Skeletal muscle tissue (tissue), 3 donors: ENCODE measurements at regions not wholly inside any gene's neighbourhood (a gene's known extent, or its start where the extent isn't known, plus 50 kb on each side); places are given as distances from the start of the nearest gene placed in this dataset.
"Not testable (repeated sequence)": the region's sequence is repeated elsewhere in the genome, so short reads cannot be mapped to it uniquely, and the experiment has no call there.

Experiments
- H3K27ac ChIP-seq: one replicate; pipeline ENCODE4 v1.7.0; 2013; ENCODE audit warnings: mild to moderate bottlenecking, low read depth, low read length, inconsistent platforms
- H3K27me3 ChIP-seq, 3 donors: one replicate each; pipeline ENCODE4 v1.7.0; 2013; ENCODE audit warnings: low read length in 3 of 3; ENCODE audit not compliant: control insufficient read depth in 3 of 3, insufficient read depth in 3 of 3
- H3K36me3 ChIP-seq, 3 donors: one replicate each; pipeline ENCODE4 v1.7.0; 2013; ENCODE audit warnings: low read length in 3 of 3; ENCODE audit not compliant: control insufficient read depth in 3 of 3, insufficient read depth in 3 of 3
- H3K4me1 ChIP-seq, 3 donors: one replicate each; pipeline ENCODE4 v1.7.0; 2013; ENCODE audit warnings: low read length in 3 of 3, mild to moderate bottlenecking in 3 of 3; ENCODE audit not compliant: control insufficient read depth in 3 of 3, insufficient read depth in 3 of 3
- H3K4me3 ChIP-seq, 3 donors: one replicate each; pipeline ENCODE4 v1.7.0; 2013; ENCODE audit warnings: low read length in 3 of 3
- H3K9ac ChIP-seq, 3 donors: one replicate each; pipeline ENCODE4 v1.7.0; 2013; ENCODE audit warnings: low read length in 3 of 3, mild to moderate bottlenecking in 3 of 3, moderate library complexity in 2 of 3, low read depth in 1 of 3
- H3K9me3 ChIP-seq, 3 donors: one replicate each; pipeline ENCODE4 v1.7.0; 2013; ENCODE audit warnings: low read length in 3 of 3; ENCODE audit not compliant: control insufficient read depth in 3 of 3
- donor health status: Osteomylitis.

DNA sequence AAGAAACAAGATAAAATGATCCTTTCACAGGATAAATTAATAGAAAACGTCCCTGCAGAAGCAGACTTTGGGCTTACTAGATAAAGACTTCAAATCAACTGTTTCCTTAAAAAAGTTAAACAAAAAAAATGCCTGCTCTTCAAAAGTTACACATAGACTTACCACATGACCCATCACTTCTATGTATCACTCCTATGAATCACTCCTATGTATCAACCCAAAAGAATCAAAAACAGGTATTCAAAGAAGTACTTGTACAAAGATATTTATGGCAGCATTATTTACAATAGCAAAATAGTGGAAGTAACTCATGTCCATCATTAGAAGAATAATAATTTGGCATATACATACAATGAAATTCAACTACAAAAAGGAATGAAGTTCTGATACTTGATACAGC lies 56.3 kb upstream of the PRDM9 start:
- Histone ChIP-seq H3K4me3 (no peak overlapping the region), H3K4me1 (no peaks in the 10 kb centered on the region), H3K9me3 (no peaks in the 10 kb centered on the region), H3K36me3 (no peaks in the 10 kb centered on the region), H3K27me3 (no peaks in the 10 kb centered on the region), H3K27ac (no peak overlapping the region), H3K9ac (no peak overlapping the region)

DNA sequence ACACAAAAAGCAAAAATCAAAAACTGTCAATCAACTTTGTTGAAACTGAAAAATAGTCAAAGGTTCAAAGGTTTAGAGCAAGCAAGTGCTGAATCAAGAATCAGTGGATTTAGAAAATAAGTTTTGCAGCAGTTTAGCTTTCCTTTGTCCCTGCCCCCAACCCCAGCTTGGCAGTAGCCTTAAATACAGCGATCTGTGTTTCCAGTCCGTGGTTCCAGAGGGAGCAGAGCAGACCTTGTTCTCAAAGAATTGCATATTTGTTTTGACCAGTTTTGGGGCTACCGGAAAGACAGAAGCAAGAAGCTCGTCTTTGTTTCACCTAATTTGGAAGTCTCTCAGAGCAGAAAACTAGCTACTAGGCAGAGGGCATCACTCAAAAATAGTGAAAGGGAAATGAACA lies 57.2 kb upstream of the PRDM9 start:
- Histone ChIP-seq H3K4me3 (no peak overlapping the region), H3K4me1 (no peaks in the 10 kb centered on the region), H3K27me3 (no peaks in the 10 kb centered on the region), H3K9ac (no peak overlapping the region), H3K36me3 (no peaks in the 10 kb centered on the region), H3K9me3 (no peaks in the 10 kb centered on the region), H3K27ac (no peak overlapping the region)

DNA sequence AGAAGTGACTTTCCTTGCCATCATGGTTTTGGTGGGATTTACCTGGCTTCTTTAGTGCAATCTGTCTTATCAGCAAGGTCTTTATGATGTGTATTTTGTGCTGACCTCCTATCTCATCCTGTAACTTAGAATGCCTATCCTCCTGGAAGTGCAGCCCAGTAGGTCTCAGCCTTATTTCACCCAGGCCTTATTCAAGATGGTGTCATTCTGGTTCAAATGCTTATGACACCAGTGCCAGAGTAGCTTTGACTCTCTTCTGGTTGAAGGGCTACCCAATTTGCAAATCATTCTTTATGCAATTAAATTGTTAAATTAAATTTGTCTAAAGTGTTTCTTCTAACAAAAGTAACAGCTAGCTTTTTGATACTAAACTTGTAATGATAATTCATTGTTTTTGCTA lies 58.8 kb upstream of the PRDM9 start:
- Histone ChIP-seq H3K27ac (no peak overlapping the region), H3K9ac (no peak overlapping the region), H3K36me3 (no peaks in the 10 kb centered on the region), H3K27me3 (no peaks in the 10 kb centered on the region), H3K9me3 (no peaks in the 10 kb centered on the region), H3K4me1 (no peaks in the 10 kb centered on the region), H3K4me3 (no peak overlapping the region)

DNA sequence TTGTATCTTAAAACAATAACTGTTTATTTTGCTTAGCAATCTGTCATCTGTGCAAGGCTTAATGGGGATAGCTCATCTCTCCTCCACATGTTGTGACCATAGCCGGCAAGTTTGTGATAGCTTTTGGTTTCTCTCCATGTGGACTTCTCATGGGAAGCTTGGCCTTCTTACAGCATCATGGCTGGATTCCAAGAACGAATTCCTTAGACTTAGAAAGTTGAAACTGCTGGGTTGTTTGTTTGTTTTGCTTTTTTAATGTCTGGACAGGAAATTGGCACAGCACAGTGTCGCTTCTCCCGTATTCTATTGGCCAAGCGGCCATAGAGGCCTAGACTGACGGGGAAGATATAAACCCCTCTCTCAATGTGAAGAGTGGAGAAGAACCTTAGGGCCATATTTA lies 61.0 kb upstream of the PRDM9 start:
- Histone ChIP-seq H3K36me3 (no peaks in the 10 kb centered on the region), H3K4me1 (no peaks in the 10 kb centered on the region), H3K9me3 (no peaks in the 10 kb centered on the region), H3K27ac (no peak overlapping the region), H3K27me3 (no peaks in the 10 kb centered on the region), H3K9ac (no peak overlapping the region), H3K4me3 (no peak overlapping the region)

DNA sequence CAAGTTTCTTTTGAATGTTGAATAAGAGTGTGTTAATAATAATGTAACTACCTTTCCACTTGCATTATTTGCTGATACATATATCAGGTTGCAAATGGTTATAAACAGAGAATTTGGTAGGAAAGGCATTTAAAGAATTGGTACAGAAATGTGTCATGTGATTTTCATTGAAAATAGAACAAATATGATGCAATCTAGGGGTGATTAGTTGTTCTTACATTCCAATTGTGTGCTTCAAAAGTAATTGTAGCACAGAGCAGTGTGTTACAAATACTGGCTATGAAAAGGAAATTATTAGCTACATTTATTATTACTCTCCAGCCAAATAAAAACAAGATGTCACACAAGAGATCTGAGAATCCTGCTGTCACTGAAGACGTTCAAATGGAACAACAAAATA lies 61.8 kb upstream of the PRDM9 start:
- Histone ChIP-seq H3K4me3 (no peak overlapping the region), H3K4me1 (no peaks in the 10 kb centered on the region)

DNA sequence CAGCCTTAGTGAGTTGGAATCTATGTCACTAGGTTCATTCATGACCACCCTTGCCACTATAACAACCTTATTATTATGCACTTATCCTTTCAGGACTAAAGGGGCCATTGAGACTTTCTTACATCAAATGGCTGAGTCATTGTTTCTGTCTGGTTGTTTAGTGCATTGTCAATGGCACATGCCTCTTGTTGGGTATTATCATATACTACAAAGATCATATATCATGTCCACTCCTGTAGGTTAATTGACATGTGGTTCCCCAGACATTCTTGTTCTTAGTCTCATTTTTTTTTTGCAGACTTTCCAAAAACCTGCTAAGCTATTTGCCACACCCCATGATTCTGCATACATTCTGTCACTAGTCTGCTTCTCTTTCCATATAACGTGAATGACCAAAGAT lies 66.7 kb upstream of the PRDM9 start:
- Histone ChIP-seq H3K36me3 (no peaks in the 10 kb centered on the region), H3K27ac (no peak overlapping the region), H3K27me3 (no peaks in the 10 kb centered on the region), H3K9me3 (no peaks in the 10 kb centered on the region), H3K4me1 (no peaks in the 10 kb centered on the region), H3K4me3 (no peak overlapping the region), H3K9ac (no peak overlapping the region)

More for the DNA sequence above, 61.8 kb upstream of the PRDM9 start:
- Histone ChIP-seq H3K9me3 (no peaks in the 10 kb centered on the region), H3K36me3 (no peaks in the 10 kb centered on the region), H3K9ac (no peak overlapping the region), H3K27me3 (no peaks in the 10 kb centered on the region), H3K27ac (no peak overlapping the region)

DNA sequence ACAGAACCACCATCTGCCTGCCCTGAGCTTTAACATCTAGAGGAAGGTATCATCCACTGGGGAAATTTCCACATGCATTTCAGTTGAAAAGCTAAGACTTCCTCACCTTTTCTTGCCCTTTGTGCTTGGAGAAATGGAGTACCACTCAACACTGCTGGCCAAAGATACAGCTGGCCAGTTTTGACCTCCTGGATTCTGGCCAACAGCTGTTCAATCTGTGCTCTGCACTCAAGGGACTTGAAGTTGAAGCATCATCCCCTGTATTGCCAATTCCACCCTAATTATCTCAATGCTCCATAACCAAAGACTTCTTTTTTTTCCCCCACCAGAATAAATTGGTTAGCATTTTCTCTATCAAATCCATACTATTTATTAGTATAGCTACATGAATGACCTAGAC lies 70.4 kb upstream of the PRDM9 start:
- Histone ChIP-seq H3K4me1 (no peaks in the 10 kb centered on the region), H3K9ac (no peak overlapping the region), H3K36me3 (no peaks in the 10 kb centered on the region), H3K27me3 (no peaks in the 10 kb centered on the region), H3K9me3 (peaks cover 0 to 2% (median 0%) of the 10 kb centered on the region in 3 donors), H3K4me3 (no peak overlapping the region), H3K27ac (no peak overlapping the region)

DNA sequence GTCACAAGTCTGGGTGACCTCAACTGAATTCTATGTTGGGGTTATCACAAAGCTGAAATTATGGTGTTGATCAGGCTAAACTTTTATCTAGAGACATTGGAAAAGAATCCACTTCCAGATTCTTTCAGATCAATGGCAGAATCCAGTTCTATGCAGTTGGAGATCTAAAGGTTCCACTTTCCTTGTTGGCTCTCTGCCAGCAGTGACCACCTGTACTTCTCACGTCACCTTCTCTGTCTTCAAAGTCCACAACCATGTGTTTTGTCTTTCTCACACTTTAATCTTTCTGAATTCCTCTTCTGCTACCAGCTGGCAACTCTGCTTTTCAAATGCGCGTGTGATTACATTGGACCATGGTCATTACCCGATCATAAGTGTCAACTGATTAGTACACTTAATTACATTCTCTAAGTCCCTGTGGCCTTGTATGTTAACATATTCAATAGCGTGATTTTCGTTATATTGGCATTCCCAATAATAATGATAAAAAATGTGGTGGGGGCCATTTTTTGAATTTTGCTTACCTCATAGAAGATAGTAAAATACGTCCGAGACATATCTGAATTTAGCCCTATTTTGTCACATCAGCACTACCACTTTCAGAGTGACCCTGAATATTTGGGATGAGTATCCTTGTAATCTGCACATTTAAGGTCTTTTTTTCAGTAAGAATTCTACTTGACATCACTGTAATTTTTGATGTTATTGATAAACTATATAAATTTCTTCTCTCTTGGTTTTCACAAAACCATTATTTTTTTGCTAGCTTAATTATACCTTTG lies 73.7 kb upstream of the PRDM9 start:
- Histone ChIP-seq H3K9me3 (peaks cover 0 to 2% (median 0%) of the 10 kb centered on the region in 3 donors), H3K27ac (no peak overlapping the region), H3K27me3 (no peaks in the 10 kb centered on the region), H3K36me3 (no peaks in the 10 kb centered on the region), H3K9ac (no peak overlapping the region), H3K4me1 (no peaks in the 10 kb centered on the region), H3K4me3 (no peak overlapping the region)

DNA sequence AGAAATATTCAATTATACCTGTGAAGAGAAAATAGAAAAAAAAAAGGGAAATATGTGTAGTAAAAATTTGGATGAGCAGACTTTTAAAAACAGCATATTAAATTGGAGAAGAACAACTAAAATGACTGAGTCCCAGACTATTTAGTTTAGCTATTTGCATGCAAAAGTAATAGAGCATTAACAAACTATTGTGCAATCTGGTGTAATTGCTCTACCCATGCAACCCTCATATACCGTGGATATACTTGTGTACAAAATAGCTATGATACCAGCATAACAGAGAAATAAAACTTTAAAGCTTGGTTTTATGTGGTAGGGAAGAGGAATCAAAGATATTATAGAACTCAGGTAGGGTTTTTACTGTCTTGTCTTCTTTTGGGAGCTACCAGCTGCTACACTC lies 78.7 kb upstream of the PRDM9 start:
- H3K4me3 ChIP-seq, result no peak overlapping the region

DNA sequence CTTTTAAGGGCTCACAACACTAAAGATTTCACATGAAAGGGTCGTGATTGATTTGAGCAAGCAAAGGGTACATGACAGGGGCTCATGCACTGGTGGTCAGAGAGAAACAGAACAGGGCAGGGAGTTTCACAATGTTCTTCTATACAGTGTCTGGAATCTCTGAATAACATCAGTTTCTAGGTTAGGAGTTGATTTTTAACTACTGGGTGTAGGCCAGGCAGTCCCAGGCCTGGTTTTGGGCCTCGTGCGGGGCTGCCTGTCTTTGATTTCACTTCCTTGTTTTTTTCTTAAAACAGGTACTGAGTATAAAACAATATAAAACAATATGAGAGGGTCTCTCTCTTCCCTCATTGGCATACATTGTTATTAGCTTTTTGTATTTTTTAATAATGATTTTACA lies 87.2 kb upstream of the PRDM9 start:
- H3K4me1 ChIP-seq, H3K4me3 ChIP-seq, H3K9me3 ChIP-seq, H3K27ac ChIP-seq, H3K36me3 ChIP-seq, H3K9ac ChIP-seq, H3K27me3 ChIP-seq: not testable (repeated sequence)

More for the DNA sequence above, 78.7 kb upstream of the PRDM9 start:
- no peaks in the 10 kb centered on the region for H3K36me3 ChIP-seq
- no peak overlapping the region for H3K27ac ChIP-seq
- no peak overlapping the region for H3K9ac ChIP-seq
- H3K9me3 ChIP-seq, result peaks cover 0 to 2% (median 0%) of the 10 kb centered on the region in 3 donors
- no peaks in the 10 kb centered on the region for H3K27me3 ChIP-seq
- no peaks in the 10 kb centered on the region for H3K4me1 ChIP-seq
